Suppressor macrophage (primary cell): ENCODE measurements at regions not wholly inside any gene's neighbourhood (a gene's known extent, or its start where the extent isn't known, plus 50 kb on each side); places are given as distances from the start of the nearest gene placed in this dataset.

Experiments
- DNase-seq, 4 experiments: peaks; one replicate each; pipeline ENCODE4 v3.0.0-alpha.2; 2020 to 2022

DNA sequence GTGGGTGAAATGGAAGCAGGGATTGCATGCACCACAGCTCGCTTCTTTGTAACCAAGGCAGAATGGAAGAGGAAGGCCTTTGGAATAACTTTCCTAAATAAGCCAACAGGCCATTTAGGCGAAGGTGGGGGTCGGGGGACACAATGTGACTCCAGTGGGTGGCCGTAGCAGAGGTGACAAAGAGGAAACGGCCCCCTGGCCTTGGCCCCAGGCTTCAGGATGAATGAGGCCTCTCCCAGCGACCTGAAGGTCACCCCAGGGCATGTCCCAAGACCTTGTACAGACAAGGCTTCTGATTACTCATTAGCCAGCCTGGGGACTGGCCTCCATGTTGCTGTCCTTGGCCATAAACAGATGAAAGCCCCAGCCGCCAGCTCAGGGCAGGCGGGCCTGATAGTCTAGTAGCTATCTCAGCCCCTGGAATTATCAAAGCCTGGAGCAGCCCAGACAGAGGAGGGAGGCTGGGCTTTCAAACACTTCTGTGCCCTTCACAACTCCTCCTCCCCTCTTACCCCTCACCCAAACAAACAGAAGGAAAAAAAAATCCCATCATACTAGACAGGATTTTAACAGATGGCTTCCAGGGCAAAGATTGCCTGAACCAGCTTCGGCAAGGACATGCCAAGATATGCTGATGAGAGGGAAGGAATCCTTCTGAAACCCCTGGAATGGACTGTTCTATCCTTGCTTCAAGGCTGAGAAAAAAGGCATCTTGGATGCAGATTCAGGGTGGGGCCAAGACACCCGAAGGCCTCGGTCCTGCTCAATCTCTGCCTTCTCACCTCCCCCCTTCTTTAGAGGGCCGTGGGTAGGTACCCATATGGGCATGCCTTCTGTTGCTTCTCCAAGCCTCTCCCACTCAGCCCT lies 142.3 kb upstream of the PARP11 start:
- DNase-seq, result no peak

GRCh38 chr12:4014858-4015224 lies 141.6 kb upstream of the PARP11 start:
- DNase-seq, result no peak

- DNase-seq, result no peak
These were observed 141.2 kb upstream of the PARP11 start for GRCh38 chr12:4014444-4014843.

GRCh38 chr12:4012977-4013968 lies 140.1 kb upstream of the PARP11 start:
- no peak for DNase-seq

DNA sequence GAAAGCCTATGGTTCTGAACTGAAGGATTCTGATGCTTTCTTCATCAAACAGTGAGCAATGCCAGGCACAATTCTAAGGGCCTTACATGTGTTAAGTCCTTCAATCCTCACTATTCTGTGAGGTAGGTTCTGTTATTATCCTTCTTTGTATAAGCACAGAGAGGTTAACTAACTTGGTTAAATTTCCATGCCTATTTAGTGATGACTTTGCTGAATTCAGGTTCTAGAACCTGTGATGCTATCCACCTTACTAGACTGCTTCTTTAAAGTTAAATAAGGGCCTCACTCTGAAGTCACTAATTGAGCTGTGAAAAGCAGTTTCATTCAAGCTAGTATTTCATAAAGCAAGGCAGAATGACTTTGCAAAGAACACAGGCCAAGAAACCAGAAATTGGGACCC lies 138.9 kb upstream of the PARP11 start:
- DNase-seq, result no peak

DNA sequence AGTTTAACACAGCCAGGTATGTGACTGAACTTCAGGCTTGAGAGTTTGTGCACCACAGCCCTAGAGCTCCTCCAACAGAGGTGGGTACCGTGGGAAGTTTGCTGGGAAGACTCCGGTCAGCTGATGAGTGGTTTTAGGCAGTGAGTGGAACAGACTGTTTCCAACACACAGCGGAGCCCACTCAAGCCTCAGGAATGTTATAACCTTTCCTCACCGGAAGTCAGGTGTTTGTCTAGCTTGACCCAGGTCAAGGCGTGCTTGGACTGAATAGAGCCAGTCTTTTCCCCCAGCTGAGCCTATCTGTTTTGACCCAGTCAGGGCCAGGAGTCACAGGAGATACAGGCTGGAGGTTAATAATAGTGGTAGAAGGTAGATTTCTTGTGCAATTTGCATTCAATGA lies 138.4 kb upstream of the PARP11 start:
- DNase-seq, result no peak

GRCh38 chr12:4009979-4010704 lies 136.9 kb upstream of the PARP11 start:
- no peak for DNase-seq

DNA sequence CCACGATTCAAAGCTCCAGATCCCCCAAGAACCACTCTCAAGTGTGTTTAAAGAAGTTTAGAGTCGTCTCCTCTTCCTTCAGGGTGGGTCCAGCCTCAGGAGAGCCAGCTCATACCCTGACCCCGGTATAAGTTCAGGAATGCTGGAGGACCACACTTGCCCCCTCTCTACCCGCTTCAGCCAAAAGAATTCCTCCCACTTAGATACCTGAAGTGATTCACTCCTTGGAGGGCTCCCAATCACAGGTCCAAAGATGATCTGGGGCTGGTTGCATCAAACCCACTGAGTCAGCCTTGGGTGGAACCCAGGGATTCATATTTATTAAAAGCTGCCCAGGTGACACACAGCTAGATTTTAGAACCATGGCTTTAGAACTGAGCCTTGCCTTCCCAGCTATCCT lies 133.5 kb upstream of the PARP11 start:
- no peak for DNase-seq

DNA sequence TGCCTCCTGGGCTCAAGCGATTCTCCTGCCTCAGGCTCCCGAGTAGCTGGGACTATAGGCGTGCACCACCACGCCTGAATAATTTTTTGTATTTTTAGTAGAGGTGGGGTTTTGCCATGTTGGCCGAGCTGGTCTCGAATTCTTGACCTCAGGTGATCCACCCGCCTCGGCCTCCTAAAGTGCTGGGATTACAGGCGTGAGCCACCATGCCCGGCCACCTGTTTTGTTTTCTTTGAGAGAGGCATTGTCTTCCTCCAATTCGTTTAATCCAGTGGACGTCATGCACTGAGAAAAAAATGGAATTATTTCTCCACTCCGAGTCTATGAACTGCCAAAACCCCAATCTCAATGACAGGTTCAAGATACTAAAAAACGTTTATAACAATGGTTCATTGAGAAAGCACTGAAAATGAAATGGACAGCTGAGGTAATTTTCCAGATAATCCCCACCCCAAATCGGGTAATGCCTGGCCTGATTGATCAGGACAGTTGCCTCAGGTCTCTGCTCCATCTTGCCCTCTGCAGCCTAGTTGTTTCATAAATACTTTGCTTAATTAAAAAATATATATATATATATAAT lies 132.7 kb upstream of the PARP11 start:
- no peak for DNase-seq

DNA sequence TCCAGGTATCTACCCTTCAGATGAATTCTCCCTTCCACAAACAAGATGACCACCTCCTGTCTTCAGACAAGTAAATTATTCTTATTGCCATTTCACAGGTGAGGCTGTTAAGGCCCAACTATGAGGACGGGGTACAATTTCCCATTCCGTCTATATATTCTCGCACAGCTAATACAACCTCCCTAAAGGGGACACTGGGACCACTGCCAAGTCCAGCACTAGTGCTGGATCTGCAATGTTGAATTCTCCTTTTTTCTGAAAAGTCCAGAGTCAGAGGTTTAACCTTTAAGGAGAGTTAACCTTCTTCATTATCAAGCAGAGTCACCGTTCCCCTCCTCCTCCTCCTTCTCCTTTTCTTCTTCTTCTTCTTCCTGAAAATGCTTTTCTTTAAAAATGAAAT lies 130.4 kb upstream of the PARP11 start:
- no peak for DNase-seq

- no peak for DNase-seq
These were observed 129.4 kb upstream of the PARP11 start for GRCh38 chr12:4002601-4003000.

DNA sequence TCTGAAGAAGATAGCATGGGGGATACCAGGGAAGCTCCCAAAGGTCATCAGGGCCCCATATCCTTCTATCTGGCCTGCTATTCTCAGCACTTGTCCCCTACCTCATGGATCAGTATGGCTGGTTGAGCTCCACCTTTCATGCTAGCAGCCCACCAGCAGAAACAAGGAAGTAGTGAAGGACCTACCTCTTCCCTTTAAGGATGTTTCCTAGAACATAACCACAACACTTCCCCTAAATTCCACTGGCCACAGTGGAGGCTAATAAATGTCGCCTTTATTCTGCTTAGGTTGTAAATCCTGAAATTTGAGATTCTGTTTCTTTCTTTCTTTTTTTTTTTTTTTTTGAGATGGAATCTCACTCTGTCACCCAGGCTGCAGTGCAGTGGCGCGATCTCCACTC lies 128.6 kb upstream of the PARP11 start:
- DNase-seq, result peak in 3 of 4 experiments; percentile 48 to 63 (median 63)

GRCh38 chr12:4001031-4001430 lies 127.8 kb upstream of the PARP11 start:
- DNase-seq, result no peak

GRCh38 chr12:3999904-4000303 lies 126.7 kb upstream of the PARP11 start:
- no peak for DNase-seq

DNA sequence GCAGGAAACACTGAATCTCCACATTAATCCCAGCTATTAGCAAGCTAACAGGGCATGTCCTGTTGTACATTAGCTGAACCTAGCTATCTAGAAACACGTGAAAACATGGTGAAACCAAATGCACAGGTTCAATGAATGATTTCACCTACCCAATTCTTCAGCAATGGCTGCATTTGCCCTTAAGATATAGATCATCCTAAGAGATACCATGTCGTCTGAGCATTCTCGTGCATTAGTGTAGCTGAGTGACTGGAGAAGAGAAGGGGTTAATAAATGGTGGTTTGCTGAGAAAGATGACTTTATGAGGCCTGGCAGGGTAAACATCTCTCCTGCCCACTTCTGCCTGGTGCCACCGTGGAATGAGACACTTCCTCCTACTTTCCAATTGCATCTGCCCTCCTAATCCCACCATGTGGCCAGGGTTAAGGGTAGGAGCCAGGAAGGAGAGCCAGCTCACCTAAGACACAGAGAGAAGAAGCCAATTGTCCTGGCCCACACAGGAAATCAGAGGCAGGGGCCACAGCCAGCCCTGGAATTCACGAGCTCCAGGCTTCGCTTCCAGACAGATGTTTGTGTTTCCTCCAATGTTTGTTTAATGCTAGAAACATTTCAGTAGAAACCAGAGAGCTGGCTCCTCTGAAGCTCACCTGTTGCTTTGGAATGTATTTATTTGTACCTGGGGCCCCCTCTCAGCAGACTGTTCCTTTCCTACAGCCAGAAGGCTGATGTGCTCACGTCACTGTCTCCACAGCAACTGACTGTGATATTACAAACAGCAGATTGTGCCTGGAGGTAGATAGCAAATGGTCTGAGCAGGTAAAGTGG lies 126.0 kb upstream of the PARP11 start:
- no peak for DNase-seq

DNA sequence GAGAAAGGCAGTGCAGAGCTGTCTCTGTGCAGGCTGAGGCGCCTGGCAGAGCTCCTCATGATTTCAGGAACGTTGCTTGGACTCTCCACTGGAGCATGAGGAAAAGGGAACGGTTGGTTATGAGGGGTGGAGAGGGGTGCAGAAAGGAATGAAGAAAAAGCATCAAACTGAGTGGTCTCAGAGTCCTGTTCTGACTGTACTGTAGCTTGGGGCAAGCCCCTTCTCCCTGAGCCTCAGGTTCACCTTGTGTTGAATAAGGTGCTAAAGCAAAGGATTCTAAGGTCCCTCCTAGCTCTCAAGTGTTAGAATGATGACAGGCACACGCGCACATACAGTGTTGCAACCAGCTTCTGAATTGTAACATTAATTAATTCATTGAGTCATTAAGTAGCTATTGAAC lies 125.2 kb upstream of the PARP11 start:
- DNase-seq, result no peak

GRCh38 chr12:3996322-3996721 lies 123.1 kb upstream of the PARP11 start:
- DNase-seq, result no peak

DNA sequence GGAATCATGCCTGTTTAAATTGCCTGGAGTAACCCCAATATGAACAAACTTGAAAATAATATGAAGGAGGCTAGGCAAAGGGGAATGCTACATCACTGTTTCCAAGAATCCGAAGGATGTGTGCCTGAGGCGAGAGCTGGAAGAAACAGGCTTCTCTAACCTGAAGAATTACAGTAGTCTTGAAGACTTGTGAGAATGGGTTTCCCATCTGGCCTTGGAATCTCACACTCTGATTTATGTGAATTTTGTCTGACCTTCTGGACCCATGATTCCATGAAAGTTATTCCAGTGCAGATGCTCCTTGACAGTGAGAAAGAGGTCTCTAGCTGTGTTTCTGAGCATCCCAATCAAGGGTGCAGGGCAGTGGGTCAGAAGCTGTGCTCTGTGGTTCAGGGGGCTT lies 122.1 kb upstream of the PARP11 start:
- DNase-seq, result no peak

- no peak for DNase-seq
These were observed 121.3 kb upstream of the PARP11 start for GRCh38 chr12:3994500-3994899.

DNA sequence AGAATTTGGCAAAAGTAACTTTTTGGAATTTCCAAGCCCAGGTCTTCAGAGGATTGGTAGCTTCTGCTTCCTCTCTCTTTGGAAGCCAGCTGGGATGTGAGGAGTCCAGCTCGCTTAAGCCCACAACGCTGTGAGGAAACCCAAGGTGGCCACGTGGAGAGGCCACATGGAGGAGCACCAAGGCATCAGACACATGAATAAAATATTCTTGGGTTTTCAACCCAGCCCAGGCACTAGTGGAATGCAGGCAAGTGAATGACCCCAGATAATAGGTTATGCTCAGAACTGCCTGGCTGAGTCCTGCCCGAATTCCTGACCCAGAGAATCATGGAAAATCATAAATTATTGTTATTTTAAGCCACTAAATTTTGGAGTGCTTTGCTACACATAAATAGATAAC lies 119.7 kb upstream of the PARP11 start:
- DNase-seq, result no peak

- DNase-seq, result no peak
These were observed 118.8 kb upstream of the PARP11 start for GRCh38 chr12:3991798-3992580.
